ENCODE measurements at regions not wholly inside any gene's neighbourhood (a gene's known extent, or its start where the extent isn't known, plus 50 kb on each side); places are given as distances from the start of the nearest gene placed in this dataset.

GRCh38 chr21:27157097-27157496 lies 190.2 kb upstream of the ADAMTS5 start:
- TF ChIP-seq CTCF (conservative IDR thresholded peaks at IDR 0.05; ENCODE audit: low read depth, low read length): no peak
- no peak for TF ChIP-seq EZH2 (IDR thresholded peaks at IDR 0.05; ENCODE audit: borderline replicate concordance, low read depth, low read length, poor library complexity, severe bottlenecking)

Data from A673 (cell line).